ENCODE measurements at regions not wholly inside any gene's neighbourhood (a gene's known extent, or its start where the extent isn't known, plus 50 kb on each side); places are given as distances from the start of the nearest gene placed in this dataset.

DNA sequence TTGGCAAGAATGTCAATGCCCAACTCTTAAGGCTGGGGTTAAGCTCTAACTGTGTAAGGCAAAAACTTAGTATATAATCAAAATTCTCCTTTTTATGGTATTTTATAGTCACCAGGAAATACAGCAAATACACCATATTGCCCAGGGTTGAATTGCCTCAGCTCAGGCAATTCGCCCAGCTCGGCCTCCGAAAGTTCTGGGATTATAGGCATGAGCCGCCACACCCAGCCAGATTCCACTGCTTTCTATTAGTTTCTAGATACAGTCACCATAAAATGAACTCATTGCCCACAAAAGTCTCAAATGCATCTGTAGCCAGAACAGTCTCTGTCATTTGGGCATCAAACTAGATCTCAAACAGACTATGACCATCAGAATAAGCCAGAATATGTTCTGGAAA is 238.7 kb upstream of the TOX3 start:
- Histone ChIP-seq H3K4me1 (ENCODE audit: insufficient read depth) (no peaks in the 10 kb centered on the region; the same call in 1 of the 2 replicates), H4K20me1 (replicated peaks; ENCODE audit: insufficient read depth) (no peaks in the 10 kb centered on the region), H3K27ac (ENCODE audit: low read depth) (no peak overlapping the region), H3K36me3 (ENCODE audit: insufficient read depth) (no peaks in the 10 kb centered on the region), H3F3A (replicated peaks; ENCODE audit: low read depth) (no peaks in the 10 kb centered on the region), H3K27me3 (ENCODE audit: insufficient read depth) (no peaks in the 10 kb centered on the region), H3K9me2 (ENCODE audit: insufficient read depth) (peaks cover 16% of the 10 kb centered on the region; the same call in 1 of the 2 replicates), H3K79me2 (replicated peaks; ENCODE audit: insufficient read depth) (no peaks in the 10 kb centered on the region), H3K4me2 (no peak overlapping the region), H2AFZ (peak overlapping the region; percentile 72), H3K4me3 (no peak overlapping the region)
- no peaks in the 10 kb centered on the region for H3K36me3 Mint-ChIP-seq (ENCODE audit: low read depth)
- DNase-seq (ENCODE audit: low spot score) = no peak
- no peaks in the 10 kb centered on the region for H3K27me3 Mint-ChIP-seq (ENCODE audit: insufficient read depth, low read depth, poor library complexity)
- H3K4me3 Mint-ChIP-seq = no peak overlapping the region
- no peak for ATAC-seq
- TF ChIP-seq, protein P1, sequence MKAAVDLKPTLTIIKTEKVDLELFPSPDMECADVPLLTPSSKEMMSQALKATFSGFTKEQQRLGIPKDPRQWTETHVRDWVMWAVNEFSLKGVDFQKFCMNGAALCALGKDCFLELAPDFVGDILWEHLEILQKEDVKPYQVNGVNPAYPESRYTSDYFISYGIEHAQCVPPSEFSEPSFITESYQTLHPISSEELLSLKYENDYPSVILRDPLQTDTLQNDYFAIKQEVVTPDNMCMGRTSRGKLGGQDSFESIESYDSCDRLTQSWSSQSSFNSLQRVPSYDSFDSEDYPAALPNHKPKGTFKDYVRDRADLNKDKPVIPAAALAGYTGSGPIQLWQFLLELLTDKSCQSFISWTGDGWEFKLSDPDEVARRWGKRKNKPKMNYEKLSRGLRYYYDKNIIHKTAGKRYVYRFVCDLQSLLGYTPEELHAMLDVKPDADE (IDR thresholded peaks at IDR 0.05) = no peak
- TF ChIP-seq STAT1 (IDR thresholded peaks at IDR 0.05; ENCODE audit: unreplicated experiment) = no peak
- TF ChIP-seq, protein P2, sequence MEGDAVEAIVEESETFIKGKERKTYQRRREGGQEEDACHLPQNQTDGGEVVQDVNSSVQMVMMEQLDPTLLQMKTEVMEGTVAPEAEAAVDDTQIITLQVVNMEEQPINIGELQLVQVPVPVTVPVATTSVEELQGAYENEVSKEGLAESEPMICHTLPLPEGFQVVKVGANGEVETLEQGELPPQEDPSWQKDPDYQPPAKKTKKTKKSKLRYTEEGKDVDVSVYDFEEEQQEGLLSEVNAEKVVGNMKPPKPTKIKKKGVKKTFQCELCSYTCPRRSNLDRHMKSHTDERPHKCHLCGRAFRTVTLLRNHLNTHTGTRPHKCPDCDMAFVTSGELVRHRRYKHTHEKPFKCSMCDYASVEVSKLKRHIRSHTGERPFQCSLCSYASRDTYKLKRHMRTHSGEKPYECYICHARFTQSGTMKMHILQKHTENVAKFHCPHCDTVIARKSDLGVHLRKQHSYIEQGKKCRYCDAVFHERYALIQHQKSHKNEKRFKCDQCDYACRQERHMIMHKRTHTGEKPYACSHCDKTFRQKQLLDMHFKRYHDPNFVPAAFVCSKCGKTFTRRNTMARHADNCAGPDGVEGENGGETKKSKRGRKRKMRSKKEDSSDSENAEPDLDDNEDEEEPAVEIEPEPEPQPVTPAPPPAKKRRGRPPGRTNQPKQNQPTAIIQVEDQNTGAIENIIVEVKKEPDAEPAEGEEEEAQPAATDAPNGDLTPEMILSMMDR (conservative IDR thresholded peaks at IDR 0.05; ENCODE audit: low read depth in 2 of 2) = no peak
- TF ChIP-seq, protein P3, sequence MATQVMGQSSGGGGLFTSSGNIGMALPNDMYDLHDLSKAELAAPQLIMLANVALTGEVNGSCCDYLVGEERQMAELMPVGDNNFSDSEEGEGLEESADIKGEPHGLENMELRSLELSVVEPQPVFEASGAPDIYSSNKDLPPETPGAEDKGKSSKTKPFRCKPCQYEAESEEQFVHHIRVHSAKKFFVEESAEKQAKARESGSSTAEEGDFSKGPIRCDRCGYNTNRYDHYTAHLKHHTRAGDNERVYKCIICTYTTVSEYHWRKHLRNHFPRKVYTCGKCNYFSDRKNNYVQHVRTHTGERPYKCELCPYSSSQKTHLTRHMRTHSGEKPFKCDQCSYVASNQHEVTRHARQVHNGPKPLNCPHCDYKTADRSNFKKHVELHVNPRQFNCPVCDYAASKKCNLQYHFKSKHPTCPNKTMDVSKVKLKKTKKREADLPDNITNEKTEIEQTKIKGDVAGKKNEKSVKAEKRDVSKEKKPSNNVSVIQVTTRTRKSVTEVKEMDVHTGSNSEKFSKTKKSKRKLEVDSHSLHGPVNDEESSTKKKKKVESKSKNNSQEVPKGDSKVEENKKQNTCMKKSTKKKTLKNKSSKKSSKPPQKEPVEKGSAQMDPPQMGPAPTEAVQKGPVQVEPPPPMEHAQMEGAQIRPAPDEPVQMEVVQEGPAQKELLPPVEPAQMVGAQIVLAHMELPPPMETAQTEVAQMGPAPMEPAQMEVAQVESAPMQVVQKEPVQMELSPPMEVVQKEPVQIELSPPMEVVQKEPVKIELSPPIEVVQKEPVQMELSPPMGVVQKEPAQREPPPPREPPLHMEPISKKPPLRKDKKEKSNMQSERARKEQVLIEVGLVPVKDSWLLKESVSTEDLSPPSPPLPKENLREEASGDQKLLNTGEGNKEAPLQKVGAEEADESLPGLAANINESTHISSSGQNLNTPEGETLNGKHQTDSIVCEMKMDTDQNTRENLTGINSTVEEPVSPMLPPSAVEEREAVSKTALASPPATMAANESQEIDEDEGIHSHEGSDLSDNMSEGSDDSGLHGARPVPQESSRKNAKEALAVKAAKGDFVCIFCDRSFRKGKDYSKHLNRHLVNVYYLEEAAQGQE (IDR thresholded peaks at IDR 0.05; ENCODE audit: unreplicated experiment) = no peak
- TF ChIP-seq JUNB (IDR thresholded peaks at IDR 0.05; ENCODE audit: unreplicated experiment) = no peak
- TF ChIP-seq EZH2phosphoT487 (IDR thresholded peaks at IDR 0.05; ENCODE audit: unreplicated experiment) = no peak
- TF ChIP-seq POLR2AphosphoS5 (IDR thresholded peaks at IDR 0.05; ENCODE audit: low read depth) = no peak
- no peak for TF ChIP-seq ZNF331 (CRISPR knock-in tag; IDR thresholded peaks at IDR 0.05; ENCODE audit: low read depth)
- TF ChIP-seq ZNF114 (CRISPR knock-in tag; IDR thresholded peaks at IDR 0.05) = no peak
- TF ChIP-seq NANOG (IDR thresholded peaks at IDR 0.05; ENCODE audit: borderline replicate concordance) = no peak
- no peak for TF ChIP-seq CREB1 (CRISPR knock-in tag; IDR thresholded peaks at IDR 0.05; ENCODE audit: low read depth)
- TF ChIP-seq, protein P4, sequence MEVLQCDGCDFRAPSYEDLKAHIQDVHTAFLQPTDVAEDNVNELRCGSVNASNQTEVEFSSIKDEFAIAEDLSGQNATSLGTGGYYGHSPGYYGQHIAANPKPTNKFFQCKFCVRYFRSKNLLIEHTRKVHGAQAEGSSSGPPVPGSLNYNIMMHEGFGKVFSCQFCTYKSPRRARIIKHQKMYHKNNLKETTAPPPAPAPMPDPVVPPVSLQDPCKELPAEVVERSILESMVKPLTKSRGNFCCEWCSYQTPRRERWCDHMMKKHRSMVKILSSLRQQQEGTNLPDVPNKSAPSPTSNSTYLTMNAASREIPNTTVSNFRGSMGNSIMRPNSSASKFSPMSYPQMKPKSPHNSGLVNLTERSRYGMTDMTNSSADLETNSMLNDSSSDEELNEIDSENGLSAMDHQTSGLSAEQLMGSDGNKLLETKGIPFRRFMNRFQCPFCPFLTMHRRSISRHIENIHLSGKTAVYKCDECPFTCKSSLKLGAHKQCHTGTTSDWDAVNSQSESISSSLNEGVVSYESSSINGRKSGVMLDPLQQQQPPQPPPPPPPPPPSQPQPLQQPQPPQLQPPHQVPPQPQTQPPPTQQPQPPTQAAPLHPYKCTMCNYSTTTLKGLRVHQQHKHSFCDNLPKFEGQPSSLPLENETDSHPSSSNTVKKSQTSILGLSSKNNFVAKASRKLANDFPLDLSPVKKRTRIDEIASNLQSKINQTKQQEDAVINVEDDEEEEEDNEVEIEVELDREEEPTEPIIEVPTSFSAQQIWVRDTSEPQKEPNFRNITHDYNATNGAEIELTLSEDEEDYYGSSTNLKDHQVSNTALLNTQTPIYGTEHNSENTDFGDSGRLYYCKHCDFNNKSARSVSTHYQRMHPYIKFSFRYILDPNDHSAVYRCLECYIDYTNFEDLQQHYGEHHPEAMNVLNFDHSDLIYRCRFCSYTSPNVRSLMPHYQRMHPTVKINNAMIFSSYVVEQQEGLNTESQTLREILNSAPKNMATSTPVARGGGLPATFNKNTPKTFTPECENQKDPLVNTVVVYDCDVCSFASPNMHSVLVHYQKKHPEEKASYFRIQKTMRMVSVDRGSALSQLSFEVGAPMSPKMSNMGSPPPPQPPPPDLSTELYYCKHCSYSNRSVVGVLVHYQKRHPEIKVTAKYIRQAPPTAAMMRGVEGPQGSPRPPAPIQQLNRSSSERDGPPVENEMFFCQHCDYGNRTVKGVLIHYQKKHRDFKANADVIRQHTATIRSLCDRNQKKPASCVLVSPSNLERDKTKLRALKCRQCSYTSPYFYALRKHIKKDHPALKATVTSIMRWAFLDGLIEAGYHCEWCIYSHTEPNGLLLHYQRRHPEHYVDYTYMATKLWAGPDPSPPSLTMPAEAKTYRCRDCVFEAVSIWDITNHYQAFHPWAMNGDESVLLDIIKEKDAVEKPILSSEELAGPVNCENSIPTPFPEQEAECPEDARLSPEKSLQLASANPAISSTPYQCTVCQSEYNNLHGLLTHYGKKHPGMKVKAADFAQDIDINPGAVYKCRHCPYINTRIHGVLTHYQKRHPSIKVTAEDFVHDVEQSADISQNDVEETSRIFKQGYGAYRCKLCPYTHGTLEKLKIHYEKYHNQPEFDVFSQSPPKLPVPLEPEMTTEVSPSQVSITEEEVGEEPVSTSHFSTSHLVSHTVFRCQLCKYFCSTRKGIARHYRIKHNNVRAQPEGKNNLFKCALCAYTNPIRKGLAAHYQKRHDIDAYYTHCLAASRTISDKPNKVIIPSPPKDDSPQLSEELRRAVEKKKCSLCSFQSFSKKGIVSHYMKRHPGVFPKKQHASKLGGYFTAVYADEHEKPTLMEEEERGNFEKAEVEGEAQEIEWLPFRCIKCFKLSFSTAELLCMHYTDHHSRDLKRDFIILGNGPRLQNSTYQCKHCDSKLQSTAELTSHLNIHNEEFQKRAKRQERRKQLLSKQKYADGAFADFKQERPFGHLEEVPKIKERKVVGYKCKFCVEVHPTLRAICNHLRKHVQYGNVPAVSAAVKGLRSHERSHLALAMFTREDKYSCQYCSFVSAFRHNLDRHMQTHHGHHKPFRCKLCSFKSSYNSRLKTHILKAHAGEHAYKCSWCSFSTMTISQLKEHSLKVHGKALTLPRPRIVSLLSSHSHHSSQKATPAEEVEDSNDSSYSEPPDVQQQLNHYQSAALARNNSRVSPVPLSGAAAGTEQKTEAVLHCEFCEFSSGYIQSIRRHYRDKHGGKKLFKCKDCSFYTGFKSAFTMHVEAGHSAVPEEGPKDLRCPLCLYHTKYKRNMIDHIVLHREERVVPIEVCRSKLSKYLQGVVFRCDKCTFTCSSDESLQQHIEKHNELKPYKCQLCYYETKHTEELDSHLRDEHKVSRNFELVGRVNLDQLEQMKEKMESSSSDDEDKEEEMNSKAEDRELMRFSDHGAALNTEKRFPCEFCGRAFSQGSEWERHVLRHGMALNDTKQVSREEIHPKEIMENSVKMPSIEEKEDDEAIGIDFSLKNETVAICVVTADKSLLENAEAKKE (CRISPR knock-in tag; IDR thresholded peaks at IDR 0.05) = no peak
- TF ChIP-seq EZH2 (IDR thresholded peaks at IDR 0.05; ENCODE audit: low read depth, unreplicated experiment) = no peak
- H3K4me1 Mint-ChIP-seq = peaks cover 16% of the 10 kb centered on the region
- H3K27ac Mint-ChIP-seq = no peak overlapping the region
- H3K9me3 Mint-ChIP-seq = no peaks in the 10 kb centered on the region

All from GM23338 (cell line).